ENCODE measurements at regions not wholly inside any gene's neighbourhood (a gene's known extent, or its start where the extent isn't known, plus 50 kb on each side); places are given as distances from the start of the nearest gene placed in this dataset.

DNA sequence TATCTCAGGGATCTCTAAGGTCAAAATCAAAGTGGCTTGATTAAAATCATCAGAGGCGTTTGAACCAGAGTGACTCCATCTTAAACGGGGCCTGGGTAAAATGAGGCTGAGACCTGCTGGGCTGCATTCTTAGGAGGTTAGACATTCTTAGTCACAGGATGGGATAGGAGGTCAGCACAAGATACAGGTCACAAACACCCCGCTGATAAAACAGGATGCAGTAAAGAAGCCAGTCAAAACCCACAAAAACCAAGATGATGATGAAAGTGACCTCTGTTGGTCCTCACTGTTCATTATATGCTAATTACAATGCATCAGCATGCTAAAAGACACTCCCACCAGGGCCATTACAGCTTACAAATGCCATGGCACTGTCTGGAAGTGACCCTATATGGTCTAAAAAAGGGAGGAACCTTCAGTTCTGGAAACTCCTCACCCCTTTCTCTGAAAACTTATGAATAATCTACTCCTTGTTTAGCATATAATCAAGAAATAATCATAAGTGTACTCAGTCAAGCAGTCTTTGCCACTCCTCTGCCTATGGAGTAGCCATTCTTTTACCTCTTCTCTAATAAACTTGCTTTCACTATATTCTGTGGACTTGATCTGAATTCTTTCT is 143.3 kb upstream of the SLCO3A1 start:
- H3K36me3 ChIP-seq = no peaks in the 10 kb centered on the region
- no peak overlapping the region for H3K4me3 ChIP-seq
- WGBS = 52% methylated on average over 3 of the region's 3 CpGs
- no peaks in the 10 kb centered on the region for H3K4me1 ChIP-seq (replicated peaks)
- DNase-seq (ENCODE audit: low spot score) = no peak
- intact Hi-C loops (cut with DNase I) = no loop called here
- TF ChIP-seq CTCF (IDR thresholded peaks at IDR 0.05) = no peak
- TF ChIP-seq POLR2AphosphoS5 (IDR thresholded peaks at IDR 0.05) = no peak
- TF ChIP-seq POLR2A (IDR thresholded peaks at IDR 0.05) = no peak
- no peaks in the 10 kb centered on the region for H3K27me3 ChIP-seq (replicated peaks; ENCODE audit: insufficient read depth)
- H3K9me3 ChIP-seq = no peaks in the 10 kb centered on the region
- no peak overlapping the region for H3K27ac ChIP-seq

DNA sequence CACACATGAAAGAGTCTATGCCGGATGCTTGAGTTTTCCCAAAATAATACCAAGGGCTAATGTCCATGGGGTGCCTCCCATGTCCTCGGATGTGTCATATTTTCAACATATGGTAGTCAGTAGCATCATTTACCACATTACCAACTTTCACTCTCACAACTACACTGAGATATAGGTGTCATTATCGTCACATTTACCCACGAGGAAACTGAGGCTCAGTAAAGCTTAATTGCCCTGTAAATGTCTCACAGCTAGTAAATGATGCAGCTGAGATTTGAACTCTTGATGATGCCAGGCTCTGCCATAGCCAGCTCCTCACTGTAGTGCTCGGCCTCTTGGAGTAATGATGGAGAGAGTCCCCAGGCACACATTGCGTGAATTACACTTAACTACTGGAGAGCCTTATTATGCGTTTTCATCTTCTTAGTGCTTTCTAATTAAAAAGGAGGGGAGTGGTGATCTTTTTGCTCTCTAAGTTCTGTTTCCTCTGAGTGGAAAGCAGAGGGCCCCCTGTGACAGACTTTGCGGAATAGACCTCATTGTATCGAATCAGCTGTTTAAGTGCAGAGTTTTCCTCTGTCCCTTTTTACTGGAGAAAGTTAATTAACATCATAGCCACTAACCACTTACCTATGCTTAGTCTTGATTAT is 142.0 kb upstream of the SLCO3A1 start:
- WGBS = 74% methylated on average over 9 of the region's 9 CpGs
- no peaks in the 10 kb centered on the region for H3K36me3 ChIP-seq
- DNase-seq (ENCODE audit: low spot score) = no peak
- intact Hi-C loops (cut with DNase I) = no loop called here
- no peak overlapping the region for H3K27ac ChIP-seq
- no peaks in the 10 kb centered on the region for H3K4me1 ChIP-seq (replicated peaks)
- peaks cover 2% of the 10 kb centered on the region for H3K27me3 ChIP-seq (replicated peaks; ENCODE audit: insufficient read depth)
- no peak for TF ChIP-seq POLR2A (IDR thresholded peaks at IDR 0.05)
- no peak for TF ChIP-seq POLR2AphosphoS5 (IDR thresholded peaks at IDR 0.05)
- no peak for TF ChIP-seq CTCF (IDR thresholded peaks at IDR 0.05)
- no peak overlapping the region for H3K4me3 ChIP-seq
- no peaks in the 10 kb centered on the region for H3K9me3 ChIP-seq

DNA sequence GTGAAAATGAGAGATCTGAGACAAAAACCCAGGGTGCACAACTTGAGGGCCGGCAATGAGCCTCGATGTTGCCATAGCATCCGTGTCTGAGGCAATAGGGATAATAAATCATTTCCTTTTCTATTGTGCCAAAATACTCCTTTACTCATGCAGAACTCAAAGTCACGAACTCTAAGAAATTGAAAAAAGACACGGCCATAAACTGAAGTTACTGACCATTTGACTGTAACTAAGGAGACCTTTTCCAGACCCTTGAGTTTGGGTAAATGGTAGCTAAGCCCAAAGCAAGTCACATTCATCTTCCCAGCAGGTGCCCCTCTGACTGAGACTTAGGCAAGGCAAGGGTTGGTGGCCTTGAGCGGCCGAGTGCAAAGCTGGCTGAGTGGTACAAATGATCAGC is 141.2 kb upstream of the SLCO3A1 start:
- 60% methylated on average over 7 of the region's 7 CpGs for WGBS
- Histone ChIP-seq H3K27ac (no peak overlapping the region), H3K9me3 (no peaks in the 10 kb centered on the region), H3K4me3 (no peak overlapping the region), H3K36me3 (no peaks in the 10 kb centered on the region), H3K4me1 (replicated peaks) (no peaks in the 10 kb centered on the region), H3K27me3 (replicated peaks; ENCODE audit: insufficient read depth) (peaks cover 2% of the 10 kb centered on the region)
- DNase-seq (ENCODE audit: low spot score) = no peak
- TF ChIP-seq POLR2A (IDR thresholded peaks at IDR 0.05) (no peak), CTCF (IDR thresholded peaks at IDR 0.05) (no peak), POLR2AphosphoS5 (IDR thresholded peaks at IDR 0.05) (no peak)
- intact Hi-C loops (cut with DNase I) = no loop called here

DNA sequence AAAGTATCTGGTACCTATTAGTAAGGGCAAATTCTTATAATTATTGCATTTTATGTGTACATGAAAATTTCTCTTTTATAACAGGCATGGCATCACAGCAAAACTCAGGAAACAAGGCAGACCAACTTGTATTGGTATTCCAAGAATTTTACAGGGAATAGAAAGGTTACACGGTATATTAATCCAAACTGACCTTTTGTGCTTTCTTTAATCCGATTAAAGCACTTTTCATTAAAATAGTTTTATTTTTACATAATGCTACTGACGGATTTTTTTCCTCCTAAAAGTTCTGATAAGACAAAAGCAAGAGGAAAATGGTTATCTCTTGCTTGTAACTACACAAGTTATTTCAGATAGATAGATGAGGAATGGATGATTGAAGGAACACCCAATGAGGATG is 137.0 kb upstream of the SLCO3A1 start:
- no peaks in the 10 kb centered on the region for H3K9me3 ChIP-seq
- peaks cover 2% of the 10 kb centered on the region for H3K27me3 ChIP-seq (replicated peaks; ENCODE audit: insufficient read depth)
- H3K4me1 ChIP-seq (replicated peaks) = no peaks in the 10 kb centered on the region
- intact Hi-C loops (cut with DNase I) = no loop called here
- H3K36me3 ChIP-seq = no peaks in the 10 kb centered on the region
- no peak overlapping the region for H3K4me3 ChIP-seq
- no peak for TF ChIP-seq CTCF (IDR thresholded peaks at IDR 0.05)
- no peak for TF ChIP-seq POLR2A (IDR thresholded peaks at IDR 0.05)
- TF ChIP-seq POLR2AphosphoS5 (IDR thresholded peaks at IDR 0.05) = no peak
- H3K27ac ChIP-seq = no peak overlapping the region
- no peak for DNase-seq (ENCODE audit: low spot score)
- 64% methylated on average over 3 of the region's 3 CpGs for WGBS

DNA sequence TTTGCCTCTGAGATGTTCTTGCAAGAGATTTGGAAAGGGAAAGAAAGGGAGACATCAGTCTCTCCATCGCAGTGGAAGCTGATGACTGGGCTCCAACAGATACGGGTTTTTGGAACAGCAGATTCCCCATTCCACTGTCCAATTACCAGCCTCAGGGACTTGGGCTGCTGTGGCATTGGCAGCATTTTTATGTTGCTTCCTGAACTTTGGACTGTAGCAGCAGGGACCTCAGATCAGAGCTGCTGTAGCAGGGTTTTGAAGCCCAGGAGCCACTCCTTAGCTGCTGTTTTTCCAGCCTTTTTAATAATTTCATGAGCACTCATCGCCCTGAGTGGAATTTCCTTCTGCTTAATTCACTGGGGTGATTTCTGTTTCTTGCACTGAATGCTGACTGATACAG is 135.7 kb upstream of the SLCO3A1 start:
- no peak for TF ChIP-seq POLR2A (IDR thresholded peaks at IDR 0.05)
- TF ChIP-seq POLR2AphosphoS5 (IDR thresholded peaks at IDR 0.05) = no peak
- TF ChIP-seq CTCF (IDR thresholded peaks at IDR 0.05) = no peak
- 89% methylated on average over 3 of the region's 3 CpGs for WGBS
- Histone ChIP-seq H3K27me3 (replicated peaks; ENCODE audit: insufficient read depth) (peaks cover 2% of the 10 kb centered on the region), H3K4me3 (no peak overlapping the region), H3K27ac (no peak overlapping the region), H3K9me3 (no peaks in the 10 kb centered on the region), H3K4me1 (replicated peaks) (no peaks in the 10 kb centered on the region), H3K36me3 (no peaks in the 10 kb centered on the region)
- no peak for DNase-seq (ENCODE audit: low spot score)
- intact Hi-C loops (cut with DNase I) = no loop called here
